Fibroblast of skin of left biceps (primary cell): ENCODE measurements at regions not wholly inside any gene's neighbourhood (a gene's known extent, or its start where the extent isn't known, plus 50 kb on each side); places are given as distances from the start of the nearest gene placed in this dataset.

ENCODE experiments used
- DNase-seq, 2 experiments: peaks; one replicate each; pipeline ENCODE4 v3.0.0-alpha.2; 2013; ENCODE audit warnings: low read depth in 2 of 2

- DNase-seq: no peak
Observed at GRCh38 chr4:52288212-52288855, 237.2 kb downstream of the SPATA18 start.

- no peak for DNase-seq
Observed at GRCh38 chr4:52290466-52290865, 239.4 kb downstream of the SPATA18 start.

GRCh38 chr4:52292245-52292644, 241.1 kb downstream of the SPATA18 start:
- DNase-seq: no peak

GRCh38 chr4:52296341-52296740, 245.2 kb downstream of the SPATA18 start:
- no peak for DNase-seq

GRCh38 chr4:52298444-52298843, 247.3 kb downstream of the SPATA18 start:
- DNase-seq: no peak

- DNase-seq: no peak
Observed at GRCh38 chr4:52299120-52299519, 248.0 kb downstream of the SPATA18 start.

GRCh38 chr4:52311464-52312125, 260.5 kb downstream of the SPATA18 start:
- DNase-seq: no peak

- no peak for DNase-seq
Observed at GRCh38 chr4:52312722-52313121, 261.6 kb downstream of the SPATA18 start.

- no peak for DNase-seq
Observed at GRCh38 chr4:52317361-52317879, 266.3 kb downstream of the SPATA18 start.

GRCh38 chr4:52317981-52318380, 266.9 kb downstream of the SPATA18 start:
- DNase-seq: no peak

- no peak for DNase-seq
Observed at GRCh38 chr4:52329894-52330293, 278.8 kb downstream of the SPATA18 start.

GRCh38 chr4:52343595-52343994, 292.5 kb downstream of the SPATA18 start:
- DNase-seq: no peak

GRCh38 chr4:52350926-52351325, 299.8 kb downstream of the SPATA18 start:
- DNase-seq: no peak

- no peak for DNase-seq
Observed at GRCh38 chr4:52358366-52358765, 300.7 kb downstream of the USP46 start.

GRCh38 chr4:52358883-52359321, 300.2 kb downstream of the USP46 start:
- DNase-seq: no peak

- DNase-seq: no peak
Observed at GRCh38 chr4:52366191-52366590, 292.9 kb downstream of the USP46 start.

- DNase-seq: no peak
Observed at GRCh38 chr4:52366621-52367020, 292.5 kb downstream of the USP46 start.

GRCh38 chr4:52367282-52367830, 291.7 kb downstream of the USP46 start:
- no peak for DNase-seq

GRCh38 chr4:52368895-52369294, 290.2 kb downstream of the USP46 start:
- DNase-seq: no peak

GRCh38 chr4:52369649-52370048, 289.5 kb downstream of the USP46 start:
- no peak for DNase-seq

- DNase-seq: no peak
Observed at GRCh38 chr4:52370576-52370975, 288.5 kb downstream of the USP46 start.

GRCh38 chr4:52371841-52372240, 287.3 kb downstream of the USP46 start:
- DNase-seq: no peak

GRCh38 chr4:52372269-52372668, 286.8 kb downstream of the USP46 start:
- no peak for DNase-seq
